MM.1S (cell line): ENCODE measurements at regions not wholly inside any gene's neighbourhood (a gene's known extent, or its start where the extent isn't known, plus 50 kb on each side); places are given as distances from the start of the nearest gene placed in this dataset.

Source experiments
- DNase-seq: peaks from one replicate; pipeline ENCODE4 v3.0.0-alpha.2; 2015
- H2AFZ ChIP-seq: fragments of 300-600 bp; sonication (generic); 2 replicates; pipeline ENCODE4 v1.6.0; 2016; ENCODE audit warnings: antibody characterized with exemption, low read length
- H3F3A ChIP-seq: fragments of 300-600 bp; sonication (generic); 2 replicates; pipeline ENCODE4 v1.6.1; 2016; ENCODE audit warnings: mild to moderate bottlenecking, antibody characterized with exemption, low read length, moderate library complexity, mixed read lengths; ENCODE audit not compliant: insufficient read depth
- H3K27ac ChIP-seq: fragments of 300-600 bp; sonication (generic); 2 replicates; pipeline ENCODE4 v1.5.1; 2016; ENCODE audit warnings: mild to moderate bottlenecking, low read length
- H3K27me3 ChIP-seq: fragments of 300-600 bp; sonication (generic); replicated peaks from 2 replicates; pipeline ENCODE4 v1.6.0; 2016; ENCODE audit warnings: low read length; ENCODE audit not compliant: insufficient read depth
- H3K36me3 ChIP-seq: fragments of 300-600 bp; sonication (generic); replicated peaks from 2 replicates; pipeline ENCODE4 v1.6.1; 2016; ENCODE audit warnings: mild to moderate bottlenecking, low read length, mixed read lengths; ENCODE audit not compliant: insufficient read depth
- H3K4me1 ChIP-seq: fragments of 300-600 bp; sonication (generic); 2 replicates; pipeline ENCODE4 v1.6.1; 2016; ENCODE audit warnings: low read length, mixed read lengths
- H3K4me2 ChIP-seq: fragments of 300-600 bp; sonication (generic); 2 replicates; pipeline ENCODE4 v1.6.0; 2016; ENCODE audit warnings: low read depth, low read length
- H3K4me3 ChIP-seq: fragments of 300-600 bp; sonication (generic); 2 replicates; pipeline ENCODE4 v1.5.1; 2016; ENCODE audit warnings: low read length, mixed read lengths
- H3K79me2 ChIP-seq: fragments of 300-600 bp; sonication (generic); 2 replicates; pipeline ENCODE4 v1.6.1; 2016; ENCODE audit warnings: mixed run types, low read length, mixed read lengths
- H3K9ac ChIP-seq: fragments of 300-600 bp; sonication (generic); 2 replicates; pipeline ENCODE4 v1.6.1; 2016; ENCODE audit warnings: low read length, mixed read lengths
- H3K9me2 ChIP-seq: fragments of 300-600 bp; sonication (generic); replicated peaks from 2 replicates; pipeline ENCODE4 v1.6.1; 2016; ENCODE audit warnings: mild to moderate bottlenecking, low read length, mixed read lengths; ENCODE audit not compliant: insufficient read depth
- H3K9me3 ChIP-seq: fragments of 300-600 bp; sonication (generic); replicated peaks from 2 replicates; pipeline ENCODE4 v1.6.1; 2016; ENCODE audit warnings: mild to moderate bottlenecking, low read length, mixed read lengths; ENCODE audit not compliant: insufficient read depth
- H4K20me1 ChIP-seq: fragments of 300-600 bp; sonication (generic); 2 replicates; pipeline ENCODE4 v1.6.1; 2016; ENCODE audit warnings: mild to moderate bottlenecking, low read length, moderate library complexity, mixed read lengths; ENCODE audit not compliant: insufficient read depth
- CTCF ChIP-seq: fragments of 300-600 bp; sonication (generic); IDR thresholded peaks from 2 replicates; pipeline ENCODE4 v1.5.1; 2016; ENCODE audit warnings: antibody characterized with exemption, low read length, mixed read lengths
- EZH2 ChIP-seq: fragments of 300-600 bp; sonication (generic); optimal IDR thresholded peaks from 2 replicates; pipeline ENCODE3; 2017; ENCODE audit warnings: low read depth, mild to moderate bottlenecking, antibody characterized with exemption, low read length, mixed read lengths
- EZH2phosphoT487 ChIP-seq: fragments of 300-600 bp; sonication (generic); IDR thresholded peaks from 2 replicates; pipeline ENCODE4 v1.6.1; 2018; ENCODE audit warnings: antibody characterized with exemption, low read length

- H3K4me1 ChIP-seq = no peaks in the 10 kb centered on the region
- no peaks in the 10 kb centered on the region for H3F3A ChIP-seq
- H3K9me2 ChIP-seq = no peaks in the 10 kb centered on the region
- H3K4me3 ChIP-seq = no peak overlapping the region
- no peak overlapping the region for H3K9ac ChIP-seq
- H3K36me3 ChIP-seq = no peaks in the 10 kb centered on the region
- TF ChIP-seq EZH2 (no peak), EZH2phosphoT487 (no peak), CTCF (no peak)
- no peak overlapping the region for H3K4me2 ChIP-seq
- H3K79me2 ChIP-seq = no peaks in the 10 kb centered on the region
- no peak overlapping the region for H2AFZ ChIP-seq
- no peaks in the 10 kb centered on the region for H4K20me1 ChIP-seq
- no peaks in the 10 kb centered on the region for H3K9me3 ChIP-seq
- DNase-seq = no peak
- no peak overlapping the region for H3K27ac ChIP-seq
- H3K27me3 ChIP-seq = no peaks in the 10 kb centered on the region
Measured at GRCh38 chr7:28882869-28883470, 75.2 kb downstream of the TRIL start.

DNA sequence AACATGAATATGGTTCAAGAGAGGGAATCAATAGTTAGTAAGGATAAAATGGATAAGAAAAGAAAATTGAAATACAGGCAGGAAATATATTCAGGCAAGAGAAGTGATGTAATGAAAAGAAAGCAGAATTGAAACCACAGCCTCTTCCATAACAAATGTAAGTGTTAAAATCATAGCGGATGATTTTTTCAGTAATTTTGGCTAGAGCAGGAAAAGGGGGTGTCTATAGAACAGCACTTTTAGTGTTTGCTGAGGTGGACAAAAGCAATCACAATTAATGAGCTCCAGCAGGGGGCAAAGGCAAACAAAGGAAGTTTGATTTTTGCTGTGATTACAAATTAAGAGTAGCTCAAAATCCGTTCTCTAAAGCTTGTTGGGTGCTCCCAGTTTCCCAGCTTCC, 79.0 kb downstream of the TRIL start:
- H2AFZ ChIP-seq = no peak overlapping the region
- H3K4me2 ChIP-seq = no peak overlapping the region
- H4K20me1 ChIP-seq = no peaks in the 10 kb centered on the region
- no peaks in the 10 kb centered on the region for H3K9me2 ChIP-seq
- H3K27me3 ChIP-seq = no peaks in the 10 kb centered on the region
- H3K27ac ChIP-seq = no peak overlapping the region
- H3K79me2 ChIP-seq = no peaks in the 10 kb centered on the region
- TF ChIP-seq CTCF (no peak; the same call in 1 of the 2 replicates), EZH2 (no peak), EZH2phosphoT487 (no peak)
- H3K9me3 ChIP-seq = no peaks in the 10 kb centered on the region
- no peaks in the 10 kb centered on the region for H3K4me1 ChIP-seq
- H3K9ac ChIP-seq = no peak overlapping the region
- H3K36me3 ChIP-seq = no peaks in the 10 kb centered on the region
- H3F3A ChIP-seq = no peaks in the 10 kb centered on the region
- DNase-seq = no peak
- H3K4me3 ChIP-seq = no peak overlapping the region

DNA sequence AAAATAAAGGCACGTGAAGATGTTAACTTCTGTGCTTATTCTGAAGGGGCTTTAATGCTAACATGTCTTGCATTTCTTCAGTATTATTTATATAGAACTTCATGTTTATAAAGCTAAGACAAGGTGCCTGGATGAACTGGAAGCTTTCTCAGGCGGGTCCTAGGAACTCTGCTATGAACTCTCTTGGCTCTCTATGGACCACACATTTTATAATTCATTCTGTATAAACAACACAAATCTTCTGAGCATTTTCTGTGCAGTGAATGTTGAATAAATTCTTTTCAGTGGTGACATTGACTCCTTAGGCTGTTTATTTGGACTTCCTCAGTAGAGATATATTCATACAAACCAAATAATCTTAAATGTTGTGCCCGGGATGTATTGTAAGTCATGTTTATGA, 79.6 kb downstream of the TRIL start:
- Histone ChIP-seq H3K4me2 (no peak overlapping the region), H2AFZ (no peak overlapping the region), H3K27ac (no peak overlapping the region), H3F3A (no peaks in the 10 kb centered on the region), H3K4me1 (no peaks in the 10 kb centered on the region), H3K9me3 (no peaks in the 10 kb centered on the region), H3K4me3 (no peak overlapping the region), H3K9ac (no peak overlapping the region), H3K36me3 (no peaks in the 10 kb centered on the region), H3K79me2 (no peaks in the 10 kb centered on the region), H3K27me3 (no peaks in the 10 kb centered on the region), H4K20me1 (no peaks in the 10 kb centered on the region), H3K9me2 (no peaks in the 10 kb centered on the region)
- no peak for TF ChIP-seq CTCF
- no peak for TF ChIP-seq EZH2
- TF ChIP-seq EZH2phosphoT487 = no peak
- no peak for DNase-seq
